Hematopoietic multipotent progenitor cell treated with erythropoietin and hydrocortisone succinate and interleukin-3 and kit ligand, for 6 days (in vitro differentiated cells): ENCODE measurements at regions not wholly inside any gene's neighbourhood (a gene's known extent, or its start where the extent isn't known, plus 50 kb on each side); places are given as distances from the start of the nearest gene placed in this dataset.

Source experiments
- DNase-seq: peaks from one replicate; pipeline ENCODE4 v3.0.0-alpha.2; 2015

DNA sequence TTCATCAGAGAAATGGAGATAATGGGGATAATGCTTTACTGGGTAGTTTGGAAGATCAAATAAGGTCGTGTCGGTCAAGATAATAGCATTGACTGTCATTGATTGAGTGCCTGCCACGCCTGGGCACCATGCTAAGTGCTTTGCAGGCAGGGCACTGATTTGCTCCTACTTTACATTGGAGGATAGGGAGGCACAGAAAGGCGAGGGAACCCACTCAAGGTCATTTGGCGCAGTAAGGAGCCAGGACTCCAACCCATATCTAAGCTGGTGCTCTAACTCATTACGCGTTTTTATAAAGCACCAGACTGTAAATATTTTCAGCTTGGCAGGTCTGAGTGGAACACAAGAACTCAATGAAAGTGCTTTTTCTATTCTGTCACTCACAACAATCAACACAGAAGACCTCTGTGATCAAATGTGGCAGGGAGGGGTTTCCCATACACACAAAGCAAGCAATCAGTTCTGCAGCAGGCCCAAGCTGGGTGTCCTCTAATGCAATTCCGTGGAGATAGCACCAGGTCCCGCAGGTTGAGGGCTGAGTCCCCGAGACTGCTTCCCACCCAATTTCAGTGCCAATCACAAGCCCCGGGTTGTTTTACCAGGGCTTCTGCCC, 373.6 kb downstream of the CDH26 start:
- no peak for DNase-seq

DNA sequence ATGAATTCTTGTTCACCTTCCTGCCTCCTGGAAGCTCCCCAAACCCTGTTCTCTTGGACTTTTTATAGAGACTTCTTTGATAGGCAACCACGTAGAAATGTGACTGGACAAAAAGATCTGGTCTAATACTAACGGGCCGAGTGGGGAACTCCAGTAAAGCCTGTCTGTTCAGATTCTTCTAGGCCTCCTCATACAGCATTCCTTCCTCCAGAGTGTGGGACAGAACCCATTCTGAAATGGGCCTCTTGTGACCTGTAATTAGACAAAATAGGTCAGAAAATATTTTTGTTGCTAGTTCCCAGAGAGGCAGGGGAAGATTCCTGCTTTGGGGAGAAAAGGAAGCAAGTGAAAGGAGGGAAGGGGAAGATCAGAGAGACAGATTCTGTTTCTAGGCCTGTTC, 374.3 kb downstream of the CDH26 start:
- no peak for DNase-seq

DNA sequence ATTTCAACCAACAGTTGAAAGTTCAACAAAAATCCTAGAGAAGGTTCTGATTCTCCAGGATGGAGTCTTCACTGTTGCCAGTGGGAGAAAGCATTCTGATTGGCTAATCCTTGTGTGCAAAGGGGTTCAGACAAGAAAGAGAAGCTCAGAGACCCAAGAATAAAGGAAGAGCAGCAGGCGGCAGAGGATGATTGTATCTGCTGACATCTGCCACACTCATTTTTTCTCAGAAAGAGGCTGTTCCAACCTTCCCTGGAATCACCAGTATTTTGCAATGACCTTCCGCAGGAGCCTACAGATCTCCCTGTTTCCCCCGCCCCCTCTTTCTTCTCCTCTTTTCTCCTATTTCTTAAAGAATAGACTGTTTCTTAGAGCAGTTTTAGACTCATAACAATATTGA, 376.7 kb downstream of the CDH26 start:
- DNase-seq = peak; percentile 15

DNA sequence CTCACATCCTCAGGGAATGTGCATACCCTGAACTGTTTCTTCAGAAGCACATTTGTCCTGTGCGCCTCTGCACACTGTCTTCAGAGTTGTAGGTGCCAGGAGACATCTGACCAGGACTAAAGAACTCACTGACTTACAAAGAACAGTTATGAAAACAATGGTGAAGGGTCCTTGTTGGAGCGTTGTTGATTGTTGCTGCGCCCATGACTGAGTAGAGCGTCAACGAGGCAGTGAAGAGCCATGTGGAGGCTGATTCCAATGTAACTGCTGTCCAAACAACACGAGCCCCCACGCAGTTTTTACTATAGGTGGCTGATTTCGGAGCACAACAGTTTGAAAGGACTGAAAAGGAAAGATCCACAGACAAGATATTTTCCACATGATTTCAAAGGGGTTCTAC, 380.3 kb downstream of the CDH26 start:
- no peak for DNase-seq

DNA sequence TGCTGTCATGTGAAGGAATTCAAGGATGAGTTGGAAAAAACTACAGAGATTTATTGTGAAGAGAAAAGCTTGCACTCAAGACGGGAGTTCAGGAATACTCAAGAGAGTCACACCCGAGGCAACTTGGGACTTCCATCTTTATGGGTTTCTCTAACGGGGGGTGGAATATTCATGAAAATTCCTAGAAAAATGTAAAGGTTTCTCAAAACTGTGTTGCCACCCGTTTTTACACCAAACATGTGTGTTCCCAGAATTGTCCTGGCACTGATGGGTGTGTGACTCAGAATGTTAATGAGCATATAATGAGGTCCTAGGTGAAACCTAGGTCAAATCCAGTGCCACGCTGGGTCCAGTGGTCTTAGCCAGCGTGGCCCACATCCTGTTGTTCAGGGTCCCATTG, 381.5 kb downstream of the CDH26 start:
- no peak for DNase-seq

DNA sequence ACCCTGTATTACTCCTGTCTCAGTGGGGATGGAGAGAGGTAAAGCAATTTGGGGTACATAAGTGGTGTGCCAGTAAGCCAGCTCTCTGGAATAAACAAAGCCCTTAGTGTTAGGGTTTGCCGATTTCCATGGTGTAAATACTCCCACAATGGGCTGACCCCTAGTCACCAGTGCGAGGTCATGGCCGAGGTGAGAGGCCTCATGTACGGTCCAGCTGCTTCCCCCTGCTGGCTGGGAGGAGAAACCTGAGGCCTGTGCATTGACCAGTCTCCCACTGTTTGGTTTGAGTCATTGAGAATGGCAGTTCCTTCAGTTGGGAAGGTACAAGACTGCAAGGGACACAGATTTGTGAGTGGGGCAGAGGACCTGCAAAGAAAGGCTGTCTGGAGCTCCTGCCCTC, 382.0 kb downstream of the CDH26 start:
- no peak for DNase-seq

DNA sequence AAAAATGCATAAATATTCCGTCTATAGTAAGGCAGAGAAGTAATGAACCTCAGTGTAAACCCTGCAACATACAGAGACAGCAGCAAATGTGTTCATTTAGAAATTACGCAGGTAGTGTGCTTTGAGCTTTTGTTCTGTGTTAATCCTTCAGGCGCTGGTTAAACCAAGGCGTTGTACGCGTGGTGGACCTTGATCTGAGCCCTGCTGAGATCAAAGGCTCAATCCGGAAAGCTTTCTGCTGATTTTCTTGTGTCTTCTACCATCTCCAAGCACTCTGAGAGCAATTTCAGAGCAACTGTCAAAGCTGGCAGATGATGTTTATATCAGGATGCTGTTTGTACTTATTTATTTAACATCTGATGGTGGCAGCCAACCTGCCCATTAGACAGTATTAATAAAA, 382.8 kb downstream of the CDH26 start:
- DNase-seq = no peak

DNA sequence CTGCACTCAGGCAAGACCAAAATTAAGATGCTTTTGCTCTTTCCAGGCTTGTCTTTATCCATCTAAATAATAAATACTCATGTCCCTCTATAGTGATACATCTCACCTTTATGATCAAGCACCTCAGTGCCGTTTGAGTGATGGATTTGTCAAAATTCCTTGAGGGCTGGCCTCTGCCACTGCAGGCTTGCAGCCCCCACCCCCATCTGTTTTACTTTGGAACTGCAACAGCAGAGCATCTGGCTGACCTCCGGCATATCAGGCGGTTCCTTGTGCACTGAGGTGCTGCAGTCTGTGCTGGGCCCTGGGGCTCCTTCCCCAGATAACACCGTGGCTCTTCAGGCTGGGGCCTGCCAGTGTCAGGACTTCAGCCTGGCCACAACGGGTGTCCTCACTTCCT, 386.9 kb downstream of the CDH26 start:
- no peak for DNase-seq

DNA sequence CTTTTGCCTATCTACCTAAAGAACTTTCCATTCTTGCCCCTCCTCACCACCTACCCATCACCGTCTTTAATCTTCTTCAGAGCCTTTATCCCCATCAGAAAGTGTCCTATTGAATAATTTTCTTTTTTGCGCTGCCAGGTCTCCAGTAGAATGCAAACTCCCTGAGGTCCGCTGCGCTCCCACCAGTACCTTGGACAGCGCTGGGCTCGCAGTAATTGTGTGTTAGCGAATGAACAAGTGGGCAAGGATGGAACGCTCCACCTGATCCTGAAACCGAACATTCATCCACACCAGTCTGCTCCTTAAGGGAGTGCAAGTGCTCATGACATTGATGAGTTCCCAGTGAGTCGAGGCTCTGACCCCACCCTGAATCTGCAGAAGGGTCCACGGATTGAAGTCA, 391.2 kb downstream of the CDH26 start:
- DNase-seq = no peak

DNA sequence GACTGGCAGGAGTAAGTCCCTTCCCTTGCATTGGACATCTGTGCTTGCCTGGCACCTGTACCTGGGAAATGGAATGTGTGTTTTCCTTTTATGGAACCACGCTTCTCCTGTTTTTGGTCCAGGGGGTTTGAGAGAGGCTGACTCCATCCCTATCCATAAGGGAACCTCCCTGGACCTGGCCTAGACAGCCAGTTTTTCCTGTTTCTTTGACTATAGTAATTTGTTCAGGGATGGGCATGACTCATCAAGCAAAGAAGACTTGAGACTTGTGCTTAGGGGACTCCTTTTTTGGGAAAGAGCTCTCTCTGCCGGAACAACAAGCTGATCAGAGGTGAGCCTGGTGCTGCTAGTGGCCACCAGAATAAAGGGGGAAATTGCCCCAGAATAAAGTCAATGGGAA, 393.8 kb downstream of the CDH26 start:
- DNase-seq = no peak

DNA sequence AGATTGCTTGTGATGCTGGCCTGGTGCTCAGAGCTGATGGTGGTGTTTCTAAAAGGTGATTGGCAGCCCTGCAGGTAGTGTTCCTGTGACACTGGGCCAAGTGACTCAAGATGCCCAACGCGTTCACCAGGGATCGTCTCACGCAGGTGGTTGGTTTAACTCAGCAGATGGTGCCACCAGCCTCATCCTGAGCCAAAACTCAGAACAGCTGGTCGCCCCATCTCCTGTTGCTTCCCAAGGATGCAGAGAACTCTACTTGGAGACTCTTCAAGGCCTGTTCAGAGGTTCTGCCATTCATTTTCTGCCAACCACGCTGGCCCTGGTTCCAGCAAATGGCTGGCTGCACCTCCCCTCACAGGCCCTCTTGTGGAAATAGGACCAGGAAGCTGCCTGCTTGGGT, 394.4 kb downstream of the CDH26 start:
- DNase-seq = no peak

DNA sequence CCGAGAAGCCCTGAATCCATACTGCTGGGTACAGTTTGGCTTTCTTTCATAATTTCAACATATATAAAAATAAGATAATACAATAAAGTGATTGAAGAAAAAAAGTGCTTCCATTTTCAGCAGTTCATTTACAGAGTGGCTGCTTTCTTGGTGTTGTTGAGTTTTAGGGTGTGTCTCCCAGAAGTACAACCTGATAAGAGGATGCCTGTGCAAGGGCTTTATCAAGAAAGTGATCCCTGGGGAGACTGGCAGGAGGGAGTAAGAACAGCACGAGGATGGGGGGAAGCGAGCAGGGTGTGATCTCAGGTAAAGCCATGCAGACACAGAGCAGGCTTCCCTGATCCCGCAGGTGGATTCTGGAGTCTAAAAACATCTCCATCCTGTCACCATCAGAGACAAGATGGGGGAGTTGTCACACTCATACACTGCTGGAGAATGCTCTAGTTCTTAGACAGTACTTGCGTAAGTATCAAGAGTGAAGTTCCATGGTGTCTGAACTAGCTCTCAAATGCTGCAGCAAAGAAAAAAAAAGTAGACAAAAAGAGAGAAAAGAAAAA, 395.9 kb downstream of the CDH26 start:
- peak; percentile 42 for DNase-seq

DNA sequence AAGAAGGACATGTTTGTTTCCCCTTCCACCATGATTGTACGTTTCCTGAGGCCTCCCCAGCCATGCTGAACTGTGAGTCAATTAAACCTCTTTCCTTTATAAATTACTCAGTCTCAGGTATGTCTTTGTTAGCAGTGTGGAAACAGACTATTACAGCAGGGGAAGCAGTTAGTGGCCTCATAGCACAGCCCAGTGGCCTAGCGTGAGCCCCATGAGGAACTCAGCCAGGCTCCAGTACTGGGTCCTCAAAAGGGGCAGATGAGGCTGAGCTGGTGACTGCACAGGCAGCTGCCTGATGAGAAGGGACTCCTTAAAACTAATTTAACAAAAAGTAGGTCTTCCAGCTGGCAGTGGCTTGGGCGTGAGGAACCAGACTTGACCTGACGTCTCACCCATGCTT, 399.9 kb downstream of the CDH26 start:
- DNase-seq = no peak

DNA sequence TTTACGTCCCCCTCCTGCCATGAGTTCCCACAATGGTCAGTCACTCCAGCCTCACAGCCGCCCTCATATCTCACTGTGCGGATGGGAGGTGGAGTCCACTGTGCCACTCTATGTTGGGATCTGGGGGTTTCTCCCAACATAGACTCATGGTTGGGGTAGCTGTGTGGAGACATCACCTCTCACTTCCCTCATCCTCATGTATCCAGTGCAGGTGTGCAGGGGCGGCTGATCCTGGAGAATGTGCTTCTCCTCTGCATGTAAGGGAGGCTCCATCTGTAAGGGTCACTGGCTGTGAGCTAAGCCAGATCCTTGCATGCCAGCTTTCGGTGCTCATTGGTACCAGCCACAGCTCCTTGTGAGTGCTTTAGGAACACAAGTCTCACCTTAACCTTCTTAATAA, 400.8 kb downstream of the CDH26 start:
- no peak for DNase-seq

DNA sequence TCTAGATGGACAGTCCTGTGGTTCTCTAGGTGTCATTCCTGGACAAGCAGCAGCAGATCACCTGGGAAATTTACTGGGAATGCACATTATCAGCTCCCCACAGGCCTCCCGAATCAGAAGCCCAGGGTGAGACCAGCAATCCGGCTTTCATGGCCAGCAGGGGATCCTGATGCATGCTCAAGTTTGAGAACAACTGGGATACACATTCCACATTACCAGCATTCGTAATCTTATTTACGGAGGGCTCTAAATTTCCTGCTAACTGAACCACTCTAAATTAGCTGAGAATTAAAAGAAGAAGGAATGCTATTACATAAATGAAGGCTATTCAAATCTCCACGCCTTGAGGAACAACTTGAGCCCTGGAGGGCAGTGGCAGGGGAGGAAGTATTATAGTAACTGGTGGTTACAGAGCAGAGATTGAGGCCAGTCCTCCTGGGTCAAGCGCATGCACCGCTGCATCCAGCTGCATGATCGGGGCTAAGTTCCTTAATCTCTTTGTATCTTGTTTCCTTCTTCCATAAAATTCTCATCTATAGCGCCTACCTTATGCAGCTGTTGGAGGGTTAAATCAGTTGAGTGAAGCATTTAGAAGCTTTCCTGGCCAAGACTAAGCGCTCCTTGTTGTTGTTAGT, 403.7 kb downstream of the CDH26 start:
- DNase-seq = no peak

DNA sequence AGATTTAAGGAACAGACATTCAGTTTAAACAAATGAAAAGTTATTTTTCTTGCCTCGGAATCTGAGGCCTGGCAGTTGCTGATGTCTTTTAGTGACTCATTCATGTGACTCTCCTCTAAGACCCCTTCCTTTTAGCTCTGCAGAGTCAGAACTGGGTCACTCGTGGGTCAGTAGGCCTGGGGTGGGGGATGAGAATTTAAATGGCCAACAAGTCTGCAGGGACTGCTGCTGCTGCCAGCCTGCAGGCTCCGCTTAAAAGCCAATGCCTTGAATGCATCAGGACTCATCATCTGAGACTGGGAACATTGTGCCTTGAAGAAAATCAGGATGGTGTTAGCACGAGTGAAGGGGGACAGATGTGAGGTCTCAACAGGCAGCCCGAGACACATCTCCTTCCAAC, 404.3 kb downstream of the CDH26 start:
- DNase-seq = no peak

DNA sequence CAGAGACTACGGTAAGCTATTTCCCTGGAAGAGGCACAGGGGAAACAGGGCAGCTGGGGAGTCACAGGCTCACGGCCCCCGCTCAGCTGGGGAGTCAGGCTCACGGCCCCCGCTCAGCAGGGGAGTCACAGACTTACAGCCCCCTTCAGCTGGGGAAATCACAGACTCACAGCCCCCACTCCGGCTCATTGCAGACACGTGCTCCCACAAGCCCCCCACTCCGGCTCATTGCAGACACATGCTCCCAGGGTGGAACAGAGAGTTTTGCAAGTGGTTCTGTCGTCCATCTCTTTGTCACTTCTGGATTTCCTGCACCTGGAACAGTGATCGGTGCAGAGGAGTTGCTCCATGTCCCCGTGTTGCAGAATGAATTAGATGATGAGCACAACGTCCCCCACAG, 405.5 kb downstream of the CDH26 start:
- DNase-seq = no peak

DNA sequence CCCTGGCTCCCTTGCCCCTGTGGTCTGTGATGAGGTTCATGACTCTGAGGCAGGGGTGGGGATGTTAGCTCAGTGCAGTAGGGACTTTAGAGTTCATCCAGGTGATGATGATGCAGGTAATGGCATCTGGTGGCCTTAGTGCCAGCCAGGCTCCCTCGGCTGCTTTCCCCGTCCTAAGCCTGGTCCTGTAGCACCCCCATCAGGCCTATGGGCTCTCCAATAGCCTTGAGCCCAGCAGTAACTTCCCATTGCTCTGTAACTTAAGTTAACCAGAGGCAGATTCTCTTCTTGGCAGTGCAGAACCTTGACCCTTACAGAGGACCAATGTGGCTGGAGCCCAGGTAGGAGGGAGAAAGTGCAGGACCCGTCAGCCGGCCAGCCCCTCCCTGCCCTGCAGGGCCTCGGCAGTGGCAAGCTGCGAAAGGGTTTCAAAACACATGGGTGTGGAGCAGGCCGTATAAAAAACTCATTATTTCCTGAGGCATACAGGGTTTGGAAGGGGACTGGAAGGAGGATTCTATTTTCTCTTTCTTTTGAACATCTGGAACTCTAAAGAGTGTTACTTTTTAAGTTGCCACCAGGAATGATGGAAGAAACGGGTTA, 406.9 kb downstream of the CDH26 start:
- DNase-seq = peak; percentile 18

DNA sequence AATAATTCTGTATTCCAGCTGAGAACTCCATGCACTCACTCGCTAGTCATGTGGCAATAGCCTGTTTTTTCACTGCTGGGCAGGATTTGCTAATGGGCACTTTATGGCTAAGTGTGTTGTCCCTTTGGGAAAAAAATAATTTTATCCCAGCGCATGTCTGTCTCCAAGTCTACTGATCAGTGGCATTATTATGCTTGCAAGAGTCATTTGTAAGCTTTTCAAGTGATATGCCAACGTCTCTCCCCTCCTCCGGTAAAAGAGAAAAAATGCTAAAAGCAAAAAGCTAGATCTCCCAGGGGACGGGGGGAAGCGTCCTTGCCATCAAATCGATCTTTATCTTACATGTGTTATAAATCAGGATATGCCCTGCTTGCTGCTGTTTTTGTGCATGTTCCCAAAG, 407.7 kb downstream of the CDH26 start:
- no peak for DNase-seq

DNA sequence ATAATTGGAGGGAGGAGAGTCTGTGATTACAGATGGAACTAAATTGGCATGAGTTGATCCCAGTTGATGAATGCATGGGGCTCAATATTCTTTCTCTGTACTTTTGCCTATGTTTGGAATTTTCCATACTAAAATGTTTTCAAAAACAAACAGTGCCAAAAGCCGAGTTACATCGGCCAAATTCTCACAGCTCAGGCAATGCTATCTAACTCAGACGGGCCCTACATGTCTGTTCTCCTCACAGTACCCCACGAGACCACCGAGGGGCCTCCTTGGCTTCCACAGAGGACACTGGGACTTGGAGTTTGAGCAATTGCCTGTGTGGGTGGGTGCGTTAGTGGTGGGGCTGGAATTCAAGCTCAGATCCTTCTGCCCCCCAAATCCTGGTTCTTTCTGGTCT, 413.2 kb downstream of the CDH26 start:
- no peak for DNase-seq

DNA sequence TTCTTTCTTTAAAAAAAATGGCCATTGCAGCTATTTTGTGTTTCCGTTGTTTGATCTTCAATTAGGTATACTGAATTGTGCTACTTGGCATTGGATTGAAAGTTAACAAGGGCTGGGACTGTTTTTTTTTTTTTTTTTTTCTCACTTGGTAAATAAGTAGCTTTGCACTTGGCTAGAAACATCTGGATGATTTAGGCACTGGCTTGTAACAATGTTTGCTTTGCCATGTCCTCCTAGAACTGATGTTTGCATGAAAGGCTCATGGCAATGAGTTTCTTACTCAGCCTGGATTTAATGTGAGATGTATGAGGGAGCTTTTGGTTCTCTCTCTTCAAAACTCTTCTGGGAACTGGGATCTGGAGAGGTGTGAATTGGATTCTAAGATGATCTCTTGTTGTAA, 414.1 kb downstream of the CDH26 start:
- DNase-seq = no peak

DNA sequence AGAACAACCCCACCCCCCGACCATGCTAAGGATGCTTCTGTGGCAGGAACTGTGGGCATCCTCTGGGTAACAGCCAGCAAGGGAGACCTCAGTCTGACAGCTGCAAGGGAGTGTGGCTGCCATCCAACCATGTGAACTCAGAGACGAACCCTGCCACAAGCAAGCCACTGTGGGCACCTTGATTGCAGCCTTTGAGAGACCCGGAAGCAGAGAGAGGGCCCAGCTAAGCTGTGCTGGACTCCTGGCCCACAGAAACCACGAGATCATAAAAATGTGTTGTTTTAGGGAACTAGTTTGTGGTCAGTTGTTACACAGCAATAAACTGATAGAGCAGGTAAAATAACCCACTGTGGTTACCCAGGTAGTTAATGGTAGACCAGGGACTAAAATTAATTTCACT, 414.6 kb downstream of the CDH26 start:
- peak; percentile 3 for DNase-seq

DNA sequence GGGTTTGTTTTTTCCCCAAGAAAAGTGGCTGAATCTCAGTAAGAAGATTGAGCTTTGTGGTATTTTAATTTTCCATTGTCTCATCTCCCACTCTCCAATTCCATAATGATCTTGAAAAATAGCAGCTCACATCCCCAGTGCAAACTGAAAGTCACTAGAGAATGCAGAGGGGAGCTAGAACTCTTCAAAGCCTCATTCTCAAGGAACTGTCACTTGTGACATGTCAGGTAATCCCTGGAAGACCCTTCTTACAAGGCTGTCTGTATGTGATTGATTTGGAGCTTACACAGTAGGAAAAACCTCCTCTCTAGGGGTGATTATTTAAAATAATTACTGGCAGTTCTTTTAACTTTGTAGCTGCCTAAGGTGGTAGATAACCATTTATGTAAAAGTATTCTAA, 420.4 kb downstream of the CDH26 start:
- DNase-seq = no peak

DNA sequence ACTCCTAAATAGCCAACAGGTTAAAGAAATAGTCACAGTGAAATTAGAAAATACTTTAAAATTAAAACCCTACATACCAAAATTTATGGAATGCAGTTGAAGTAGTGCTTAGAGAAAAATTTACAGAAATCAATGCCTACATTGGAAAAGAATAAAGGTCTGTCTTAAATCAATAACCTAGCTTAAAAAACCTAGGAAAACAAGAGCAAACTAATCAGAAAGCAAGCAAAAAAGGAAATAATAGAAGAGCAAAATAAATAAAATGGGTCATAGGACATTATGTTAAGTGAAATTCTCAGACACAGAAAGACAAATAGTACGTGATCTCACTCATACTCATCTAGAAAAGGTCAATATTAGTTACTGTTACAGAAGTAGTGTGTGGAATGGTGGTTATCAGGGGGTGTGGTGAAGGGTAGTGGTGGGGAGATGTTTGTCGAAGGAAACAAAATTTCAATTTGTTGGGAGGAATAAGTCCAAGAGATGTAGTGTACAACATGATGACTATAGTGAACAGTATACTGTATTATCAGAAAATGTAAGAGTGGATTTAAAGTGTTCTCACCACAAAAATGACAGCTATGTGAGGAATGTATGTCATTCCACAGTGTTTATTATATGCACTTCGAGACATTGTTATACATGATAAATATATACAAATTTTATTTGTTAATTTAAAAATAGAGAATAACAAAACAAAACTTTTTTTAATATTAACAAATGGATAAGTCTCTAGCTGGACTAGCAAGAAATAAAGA, 423.6 kb downstream of the CDH26 start:
- DNase-seq = no peak
